OCI-LY7 (cell line): ENCODE measurements at regions not wholly inside any gene's neighbourhood (a gene's known extent, or its start where the extent isn't known, plus 50 kb on each side); places are given as distances from the start of the nearest gene placed in this dataset.

Experiments
- BruUV-seq: library from RNA; stranded (reverse); fragments of 400-500 nt; replicated peaks from 2 replicates; lab custom pipeline; 2021; lab: Mats Ljungman, UMichigan
- CTCF ChIA-PET: fragments of 300-600 bp; sonication (Branson Sonifier 250); formaldehyde crosslinking; loops from one replicate; lab custom pipeline; 2022; ENCODE audit warnings: antibody characterized with exemption; ENCODE audit not compliant: unreplicated experiment; lab: Charles Lee
- POLR2A ChIA-PET: fragments of 300-600 bp; sonication (Branson Sonifier 250); formaldehyde crosslinking; loops from one replicate; lab custom pipeline; 2022; ENCODE audit warnings: antibody characterized with exemption; lab: Charles Lee
- DNase-seq: peaks from one replicate; pipeline ENCODE4 v3.0.0-alpha.2; 2015; ENCODE audit warnings: low spot score
- H2AFZ ChIP-seq: fragments of 200-600 bp; sonication (generic), shearing (Covaris generic); 2 replicates; pipeline ENCODE4 v1.6.1; 2014; ENCODE audit warnings: mild to moderate bottlenecking, antibody characterized with exemption, low read length, moderate library complexity
- H3K27ac ChIP-seq: fragments of 200-600 bp; sonication (generic); 2 replicates; pipeline ENCODE4 v1.5.1; 2014; ENCODE audit warnings: mixed run types, low read depth, mild to moderate bottlenecking, moderate library complexity, low read length, inconsistent platforms; ENCODE audit not compliant: poor library complexity, severe bottlenecking
- H3K36me3 ChIP-seq: fragments of 200-600 bp; sonication (generic); 2 replicates; pipeline ENCODE4 v1.6.1; 2014; ENCODE audit warnings: mild to moderate bottlenecking, antibody characterized with exemption, low read length, moderate library complexity, mixed read lengths; ENCODE audit not compliant: insufficient read depth
- H3K4me1 ChIP-seq: fragments of 200-600 bp; sonication (generic); 2 replicates; pipeline ENCODE4 v1.5.1; 2014; ENCODE audit warnings: mild to moderate bottlenecking, low read length; ENCODE audit not compliant: insufficient read depth, poor library complexity, severe bottlenecking
- H3K4me2 ChIP-seq: fragments of 200-600 bp; sonication (generic); 2 replicates; pipeline ENCODE4 v1.6.1; 2014; ENCODE audit warnings: mild to moderate bottlenecking, low read length
- H3K4me3 ChIP-seq: fragments of 200-600 bp; sonication (generic); 2 replicates; pipeline ENCODE4 v1.5.1; 2014; ENCODE audit warnings: mild to moderate bottlenecking, low read depth, low read length; ENCODE audit not compliant: poor library complexity, severe bottlenecking
- H3K79me2 ChIP-seq: fragments of 200-600 bp; sonication (generic); 2 replicates; pipeline ENCODE4 v1.6.1; 2016; ENCODE audit warnings: low read depth, mild to moderate bottlenecking, low read length, moderate library complexity, mixed read lengths; ENCODE audit not compliant: insufficient read depth
- H3K9me2 ChIP-seq: fragments of 200-600 bp; sonication (generic); 2 replicates; pipeline ENCODE4 v1.6.1; 2016; ENCODE audit warnings: mild to moderate bottlenecking, low read length, mixed read lengths; ENCODE audit not compliant: insufficient read depth
- H3K9me3 ChIP-seq: fragments of 200-600 bp; sonication (generic); 2 replicates; pipeline ENCODE4 v1.6.1; 2014; ENCODE audit warnings: mild to moderate bottlenecking, mixed run types, low read length, mixed read lengths
- H4K20me1 ChIP-seq: fragments of 200-600 bp; sonication (generic); 2 replicates; pipeline ENCODE4 v1.6.1; 2014; ENCODE audit warnings: mild to moderate bottlenecking, antibody characterized with exemption, low read length, moderate library complexity, mixed read lengths; ENCODE audit not compliant: insufficient read depth
- CTCF ChIP-seq: fragments of 200-600 bp; sonication (generic); conservative IDR thresholded peaks from 2 replicates; pipeline ENCODE4 v1.5.1; 2014; ENCODE audit warnings: mild to moderate bottlenecking, antibody characterized with exemption, low read length, moderate library complexity, mixed read lengths
- EZH2phosphoT487 ChIP-seq: fragments of 200-600 bp; sonication (generic); IDR thresholded peaks from 2 replicates; pipeline ENCODE4 v1.6.1; 2018; ENCODE audit warnings: low read depth, borderline replicate concordance, mild to moderate bottlenecking, mixed run types, antibody characterized with exemption, low read length, moderate library complexity, mixed read lengths
- intact Hi-C: fragments of 100-400 bp; cut with micrococcal nuclease; formaldehyde crosslinking; loops from one replicate; pipeline ENCODE4 v1.10.0; 2022; ENCODE audit not compliant: unreplicated experiment

- Histone ChIP-seq H3K4me1 (no peaks in the 10 kb centered on the region), H3K27ac (no peak overlapping the region), H3K79me2 (no peaks in the 10 kb centered on the region), H3K9me2 (no peaks in the 10 kb centered on the region), H3K4me3 (no peak overlapping the region), H4K20me1 (no peaks in the 10 kb centered on the region), H3K4me2 (no peak overlapping the region), H3K36me3 (no peaks in the 10 kb centered on the region), H3K9me3 (no peaks in the 10 kb centered on the region), H2AFZ (no peak overlapping the region)
- no peak for DNase-seq
- CTCF ChIA-PET: no interaction called here
- POLR2A ChIA-PET: no interaction called here
- intact Hi-C loops: no loop called here
- TF ChIP-seq CTCF (no peak), EZH2phosphoT487 (no peak)
- BruUV-seq: no TSS peak
Measured at GRCh38 chr17:79163071-79163470, 88.4 kb downstream of the ENGASE start.

GRCh38 chr17:79162012-79162963 is 87.7 kb downstream of the ENGASE start:
- CTCF ChIA-PET: no interaction called here
- POLR2A ChIA-PET: no interaction called here

More at GRCh38 chr17:79162012-79162963, 87.7 kb downstream of the ENGASE start:
- TF ChIP-seq CTCF (no peak), EZH2phosphoT487 (no peak)
- Histone ChIP-seq H2AFZ (no peak overlapping the region), H3K4me1 (no peaks in the 10 kb centered on the region), H3K9me3 (no peaks in the 10 kb centered on the region), H3K27ac (no peak overlapping the region), H3K4me2 (no peak overlapping the region), H3K4me3 (no peak overlapping the region), H3K36me3 (no peaks in the 10 kb centered on the region), H4K20me1 (no peaks in the 10 kb centered on the region), H3K79me2 (no peaks in the 10 kb centered on the region), H3K9me2 (no peaks in the 10 kb centered on the region)
- no peak for DNase-seq
- intact Hi-C loops: no loop called here
- no TSS peak for BruUV-seq
